ENCODE measurements at regions not wholly inside any gene's neighbourhood (a gene's known extent, or its start where the extent isn't known, plus 50 kb on each side); places are given as distances from the start of the nearest gene placed in this dataset.

DNA sequence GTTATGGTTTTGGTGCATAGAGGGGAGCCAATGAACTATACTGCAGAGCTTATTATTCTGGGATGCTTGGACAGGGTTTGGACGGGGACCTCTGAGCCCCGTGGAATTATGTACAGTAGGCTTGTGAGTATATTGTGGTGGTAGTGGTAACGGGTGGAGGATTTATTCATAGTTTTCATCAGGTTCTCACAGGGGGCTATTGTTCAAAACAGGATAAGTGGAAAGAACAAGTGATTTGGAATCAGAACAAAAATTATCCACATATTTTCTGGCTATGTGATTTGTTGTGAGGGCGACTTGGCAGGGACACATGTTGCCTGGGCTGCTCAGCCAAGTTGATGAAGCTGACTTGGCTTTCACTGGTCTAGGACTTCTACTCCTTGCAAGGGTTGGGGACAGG, 64.6 kb upstream of the ELOVL5 start:
- DNase-seq (no peak), ATAC-seq (no peak)
- POLR2A ChIA-PET = no interaction called here
- Mint-ChIP-seq H3K9me3 (ENCODE audit: low read depth) (no peaks in the 10 kb centered on the region), H3K4me3 (no peak overlapping the region), H3K27ac (no peak overlapping the region), H3K27me3 (no peaks in the 10 kb centered on the region), H3K36me3 (ENCODE audit: low read depth) (no peaks in the 10 kb centered on the region), H3K4me1 (no peaks in the 10 kb centered on the region)
- intact Hi-C loops (cut with DNase I, micrococcal nuclease) = loop anchor here in 1 of 2 experiments (5.0 kb wide), 1 partner anchor 121 kb away; no protein-coding TSS in a partner anchor
- CTCF ChIA-PET = interaction anchor here (0.5 kb wide), 1 partner anchor 321 kb away, joined by 3 read pairs; no protein-coding TSS in a partner anchor

DNA sequence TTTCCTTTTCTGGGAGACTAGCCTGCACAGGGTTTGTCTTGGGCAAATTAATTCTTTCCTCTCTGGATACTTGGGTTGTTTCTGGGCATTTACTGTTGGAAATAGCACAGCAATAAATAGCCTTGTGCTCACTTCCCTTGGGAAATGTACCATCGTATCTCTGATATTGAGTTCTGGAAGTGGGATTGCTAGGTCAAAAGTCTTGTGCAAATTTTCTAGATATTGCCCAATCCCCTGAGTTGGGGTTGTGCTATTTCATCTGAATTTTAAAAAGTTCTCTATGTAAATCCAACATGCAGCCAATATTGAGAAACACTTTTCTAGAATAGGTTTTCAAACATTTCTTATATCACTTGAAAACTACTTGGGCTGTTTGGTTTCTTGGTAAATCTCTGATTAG, 64.0 kb upstream of the ELOVL5 start:
- ChIA-PET CTCF (no interaction called here), POLR2A (no interaction called here)
- intact Hi-C loops (cut with DNase I, micrococcal nuclease) = loop anchor here in 1 of 2 experiments (5.0 kb wide), 1 partner anchor 120 kb away; no protein-coding TSS in a partner anchor
- H3K27me3 Mint-ChIP-seq = no peaks in the 10 kb centered on the region
- H3K36me3 Mint-ChIP-seq (ENCODE audit: low read depth) = no peaks in the 10 kb centered on the region
- H3K4me3 Mint-ChIP-seq = no peak overlapping the region
- no peak for DNase-seq
- no peak for ATAC-seq
- H3K9me3 Mint-ChIP-seq (ENCODE audit: low read depth) = no peaks in the 10 kb centered on the region
- H3K27ac Mint-ChIP-seq = no peak overlapping the region
- H3K4me1 Mint-ChIP-seq = no peaks in the 10 kb centered on the region

DNA sequence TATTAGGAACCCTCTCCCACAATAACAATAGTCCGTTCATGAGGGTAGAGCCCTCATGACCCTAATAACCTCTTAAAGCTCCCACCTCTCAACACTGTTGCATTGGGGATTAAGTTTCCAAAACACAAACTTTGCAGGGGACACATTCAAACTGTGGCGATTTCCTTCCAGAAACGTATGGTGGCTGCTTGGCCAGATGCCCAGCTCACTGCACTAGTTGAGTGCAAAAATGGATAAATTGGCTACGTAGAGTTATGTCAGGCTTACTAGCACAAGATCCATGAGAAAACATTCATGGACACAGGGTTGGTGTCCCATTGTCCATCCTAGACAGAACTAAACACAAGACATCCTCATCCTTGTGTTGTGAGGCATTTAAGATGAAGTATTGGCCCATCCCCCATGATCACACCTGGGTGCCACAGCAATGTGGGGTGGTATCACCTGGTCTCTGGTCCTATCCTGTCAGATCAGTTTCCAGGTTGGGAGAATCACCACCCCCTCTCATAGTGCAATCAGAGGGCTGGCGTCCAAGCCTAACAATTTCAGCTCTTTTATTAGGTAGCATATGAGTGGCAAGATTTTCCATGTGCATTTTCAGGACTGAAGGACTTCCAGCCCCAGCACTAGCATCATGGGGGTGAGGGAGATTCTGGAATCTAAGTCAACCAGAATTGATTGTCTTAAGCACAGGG, 63.4 kb upstream of the ELOVL5 start:
- DNase-seq (no peak), ATAC-seq (no peak)
- H3K36me3 Mint-ChIP-seq (ENCODE audit: low read depth) = no peaks in the 10 kb centered on the region
- H3K9me3 Mint-ChIP-seq (ENCODE audit: low read depth) = no peaks in the 10 kb centered on the region
- intact Hi-C loops (cut with DNase I, micrococcal nuclease) = loop anchor here in 1 of 2 experiments (5.0 kb wide), 1 partner anchor 120 kb away; no protein-coding TSS in a partner anchor
- ChIA-PET POLR2A (interaction anchor here (0.6 kb wide), 1 partner anchor 241 kb away, joined by 3 read pairs; no protein-coding TSS in a partner anchor), CTCF (interaction anchor here (1.3 to 3.3 kb wide), 8 partner anchors 14 to 241 kb away, joined by 4 to 23 read pairs (median 8); no protein-coding TSS in a partner anchor)
- H3K4me1 Mint-ChIP-seq = no peaks in the 10 kb centered on the region
- no peak overlapping the region for H3K4me3 Mint-ChIP-seq
- no peaks in the 10 kb centered on the region for H3K27me3 Mint-ChIP-seq
- H3K27ac Mint-ChIP-seq = no peak overlapping the region

DNA sequence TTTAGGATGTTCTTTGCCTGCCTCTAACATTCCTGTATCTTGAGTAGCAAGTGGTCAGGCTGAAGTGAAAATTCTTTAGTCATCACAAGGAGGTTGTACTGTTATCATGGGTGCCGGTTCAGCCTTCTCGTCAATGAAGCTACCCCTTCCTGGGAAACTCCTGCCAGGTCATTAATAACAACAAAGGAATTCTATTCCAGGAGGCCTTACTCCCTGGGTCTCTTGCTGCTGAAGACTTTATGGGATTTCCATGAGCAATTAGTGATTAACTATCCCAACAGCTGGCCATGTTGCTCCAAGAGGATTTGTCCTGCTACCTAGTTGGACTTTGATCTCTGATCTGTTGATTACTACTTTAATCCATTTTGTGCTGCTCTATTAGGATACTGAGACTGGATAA, 62.7 kb upstream of the ELOVL5 start:
- no peaks in the 10 kb centered on the region for H3K9me3 Mint-ChIP-seq (ENCODE audit: low read depth)
- POLR2A ChIA-PET = no interaction called here
- H3K27me3 Mint-ChIP-seq = no peaks in the 10 kb centered on the region
- no peak overlapping the region for H3K4me3 Mint-ChIP-seq
- no peak for ATAC-seq
- no peaks in the 10 kb centered on the region for H3K36me3 Mint-ChIP-seq (ENCODE audit: low read depth)
- no peak overlapping the region for H3K27ac Mint-ChIP-seq
- no peak for DNase-seq
- intact Hi-C loops (cut with DNase I, micrococcal nuclease) = loop anchor here (2.0 to 5.0 kb wide), 2 partner anchors 73 to 119 kb away; no protein-coding TSS in a partner anchor
- CTCF ChIA-PET = interaction anchor here (0.6 to 3.3 kb wide), 23 partner anchors 8 to 241 kb away, joined by 3 to 23 read pairs (median 5); no protein-coding TSS in a partner anchor
- no peaks in the 10 kb centered on the region for H3K4me1 Mint-ChIP-seq

DNA sequence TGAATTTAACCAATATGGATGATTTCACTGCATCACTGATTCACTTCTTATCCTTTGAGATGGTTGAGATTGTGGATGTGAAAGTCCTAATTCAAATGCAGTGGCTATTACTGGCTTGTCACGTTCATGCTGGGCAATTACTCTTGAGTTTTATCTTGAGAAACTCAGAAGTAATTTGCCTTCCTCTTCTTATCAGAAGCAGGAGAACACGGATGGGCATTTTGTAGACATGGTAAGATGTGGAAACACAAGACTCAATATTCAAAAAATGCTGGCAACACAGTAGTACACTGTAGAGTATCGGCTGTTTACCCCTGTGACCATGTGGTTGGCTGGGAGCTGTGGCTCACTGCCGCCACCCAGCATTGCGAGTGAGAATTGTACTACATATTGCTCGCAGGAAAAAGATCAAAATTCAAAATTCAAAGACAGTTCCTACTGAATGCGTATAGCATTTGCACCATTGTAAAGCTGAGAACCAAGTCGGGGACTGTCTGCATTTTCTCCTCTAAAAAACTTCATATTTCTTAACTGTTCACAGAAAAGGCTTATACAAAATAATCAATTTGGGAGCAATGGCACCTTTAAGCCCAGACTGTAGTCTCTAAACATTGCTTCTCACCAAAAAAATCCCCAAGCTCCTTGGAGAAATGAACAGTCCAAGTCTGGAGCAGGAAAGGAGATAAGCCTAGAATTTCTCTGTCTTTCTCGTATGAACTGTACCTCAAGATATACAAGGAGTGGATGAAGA, 61.9 kb upstream of the ELOVL5 start:
- Mint-ChIP-seq H3K4me1 (no peaks in the 10 kb centered on the region), H3K9me3 (ENCODE audit: low read depth) (no peaks in the 10 kb centered on the region), H3K27me3 (no peaks in the 10 kb centered on the region), H3K4me3 (no peak overlapping the region), H3K36me3 (ENCODE audit: low read depth) (no peaks in the 10 kb centered on the region), H3K27ac (no peak overlapping the region)
- intact Hi-C loops (cut with DNase I, micrococcal nuclease) = loop anchor here (1.0 to 5.0 kb wide), 4 partner anchors 74 to 238 kb away; no protein-coding TSS in a partner anchor
- DNase-seq = peak; percentile 74
- peak; percentile 94 for ATAC-seq
- POLR2A ChIA-PET = no interaction called here
- CTCF ChIA-PET = interaction anchor here (0.6 to 3.3 kb wide), 29 partner anchors 8 to 242 kb away, joined by 3 to 23 read pairs (median 4); no protein-coding TSS in a partner anchor

DNA sequence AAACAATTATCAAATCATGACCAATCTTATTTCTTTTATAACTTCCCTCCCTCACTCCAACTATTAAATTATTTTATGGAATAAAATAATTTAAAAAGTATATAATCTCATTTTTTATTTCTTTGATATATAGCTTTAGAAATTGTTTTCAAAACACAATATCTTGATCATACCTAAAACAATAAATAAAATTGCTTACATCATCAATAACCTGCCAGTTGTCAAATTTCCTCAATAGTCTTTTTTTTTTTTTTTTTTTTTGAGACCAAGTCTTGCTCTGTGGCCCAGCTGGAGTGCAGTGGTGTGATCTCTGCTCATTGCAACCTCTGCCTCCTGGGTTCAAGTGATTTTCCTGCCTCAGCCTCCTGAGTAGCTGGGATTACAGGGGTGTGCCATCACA, 60.1 kb upstream of the ELOVL5 start:
- H3K27ac Mint-ChIP-seq = no peak overlapping the region
- no peaks in the 10 kb centered on the region for H3K36me3 Mint-ChIP-seq (ENCODE audit: low read depth)
- ChIA-PET POLR2A (no interaction called here), CTCF (interaction anchor here (1.3 to 2.1 kb wide), 2 partner anchors 146 to 240 kb away, joined by 4 to 6 read pairs; no protein-coding TSS in a partner anchor)
- intact Hi-C loops (cut with DNase I, micrococcal nuclease) = no loop called here
- no peak overlapping the region for H3K4me3 Mint-ChIP-seq
- no peak for DNase-seq
- no peaks in the 10 kb centered on the region for H3K4me1 Mint-ChIP-seq
- no peak for ATAC-seq
- no peaks in the 10 kb centered on the region for H3K27me3 Mint-ChIP-seq
- H3K9me3 Mint-ChIP-seq (ENCODE audit: low read depth) = no peaks in the 10 kb centered on the region

DNA sequence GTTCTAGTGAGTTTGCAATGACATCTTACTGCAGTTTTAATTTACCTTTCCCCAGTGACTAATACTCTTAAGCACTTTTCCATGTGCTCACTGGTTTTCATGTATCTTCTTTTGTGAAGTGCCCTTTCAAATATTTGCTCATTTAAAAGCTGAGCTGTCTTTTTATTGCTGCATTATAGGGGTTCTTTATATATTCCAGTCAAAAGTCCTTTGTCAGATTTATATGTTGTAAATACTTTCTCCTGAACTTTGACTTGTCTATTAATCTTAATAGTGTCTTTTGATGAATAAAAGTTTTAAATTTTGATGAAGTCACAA, 50.2 kb upstream of the ELOVL5 start:
- Mint-ChIP-seq H3K27me3 (peaks cover 1% of the 10 kb centered on the region), H3K27ac (no peak overlapping the region), H3K9me3 (ENCODE audit: low read depth) (no peaks in the 10 kb centered on the region), H3K4me3 (no peak overlapping the region), H3K4me1 (peaks cover 2% of the 10 kb centered on the region), H3K36me3 (ENCODE audit: low read depth) (no peaks in the 10 kb centered on the region)
- DNase-seq = no peak
- ChIA-PET CTCF (interaction anchor here (0.8 to 1.8 kb wide), 3 partner anchors 226 to 320 kb away, joined by 3 to 4 read pairs (median 4); no protein-coding TSS in a partner anchor), POLR2A (interaction anchor here (0.5 to 0.6 kb wide), 2 partner anchors 96 to 350 kb away, joined by 3 read pairs; no protein-coding TSS in a partner anchor)
- intact Hi-C loops (cut with DNase I, micrococcal nuclease) = no loop called here
- no peak for ATAC-seq

DNA sequence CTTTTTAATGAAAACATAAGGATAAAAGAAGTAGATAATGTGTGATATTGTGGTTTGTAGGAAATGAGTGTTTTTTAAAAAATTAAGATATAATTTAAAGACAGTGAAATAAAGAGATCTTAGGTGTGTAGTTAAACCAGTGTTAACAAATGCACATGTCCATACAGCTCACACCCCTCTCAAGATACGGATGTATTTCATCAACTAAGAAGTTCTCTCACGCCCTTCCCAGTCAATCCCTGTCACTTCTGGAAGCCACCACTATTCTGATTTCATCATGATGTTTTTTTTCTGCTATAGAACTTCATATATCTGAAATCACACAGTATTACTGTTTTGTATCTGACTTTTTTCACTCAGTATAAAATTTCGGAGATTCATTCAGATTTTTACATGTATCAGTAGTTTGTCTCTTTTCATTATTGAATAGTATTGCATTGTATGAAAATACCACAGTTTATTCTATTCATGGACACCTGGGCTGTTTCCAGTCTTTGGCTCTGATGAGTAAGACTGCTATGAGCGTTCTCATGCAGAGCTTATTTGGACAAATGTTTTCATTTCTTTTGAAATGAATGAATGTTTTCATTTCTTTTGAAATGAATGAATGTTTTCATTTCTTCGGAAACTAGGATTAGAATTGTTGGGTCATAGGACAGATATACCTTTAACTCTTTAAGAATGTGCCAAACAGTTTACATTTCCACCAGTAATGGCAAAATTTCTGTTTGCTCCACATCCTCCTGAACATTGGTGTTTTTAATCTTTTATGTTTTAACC, 49.7 kb upstream of the ELOVL5 start:
- H3K4me1 Mint-ChIP-seq = peaks cover 2% of the 10 kb centered on the region
- no peaks in the 10 kb centered on the region for H3K36me3 Mint-ChIP-seq (ENCODE audit: low read depth)
- peak; percentile 51 for ATAC-seq
- DNase-seq = no peak
- no peak overlapping the region for H3K4me3 Mint-ChIP-seq
- intact Hi-C loops (cut with DNase I, micrococcal nuclease) = no loop called here
- H3K27me3 Mint-ChIP-seq = peaks cover 1% of the 10 kb centered on the region
- ChIA-PET CTCF (interaction anchor here (0.8 to 1.8 kb wide), 3 partner anchors 226 to 320 kb away, joined by 3 to 4 read pairs (median 4); no protein-coding TSS in a partner anchor), POLR2A (interaction anchor here (0.5 to 0.6 kb wide), 2 partner anchors 96 to 351 kb away, joined by 3 read pairs; no protein-coding TSS in a partner anchor)
- no peak overlapping the region for H3K27ac Mint-ChIP-seq
- no peaks in the 10 kb centered on the region for H3K9me3 Mint-ChIP-seq (ENCODE audit: low read depth)
